Trophoblast cell (in vitro differentiated cells and primary cell): ENCODE measurements at regions not wholly inside any gene's neighbourhood (a gene's known extent, or its start where the extent isn't known, plus 50 kb on each side); places are given as distances from the start of the nearest gene placed in this dataset.

ENCODE experiments used
- DNase-seq, 2 donors: peaks; one replicate each; pipeline ENCODE4 v3.0.0-alpha.2; 2016
- H2AFZ ChIP-seq: 2 replicates; pipeline ENCODE4 v1.6.1; 2013; ENCODE audit warnings: low read length, moderate library complexity, mild to moderate bottlenecking; ENCODE audit not compliant: insufficient read depth, poor library complexity
- H2AK5ac ChIP-seq: 2 replicates; pipeline ENCODE4 v1.6.1; 2013; ENCODE audit warnings: mild to moderate bottlenecking, low read length
- H2BK120ac ChIP-seq: 2 replicates; pipeline ENCODE4 v1.6.1; 2013; ENCODE audit warnings: low read length, mild to moderate bottlenecking, moderate library complexity; ENCODE audit not compliant: insufficient read depth, poor library complexity
- H2BK12ac ChIP-seq: 2 replicates; pipeline ENCODE4 v1.6.1; 2013; ENCODE audit warnings: mild to moderate bottlenecking, low read length, moderate library complexity
- H2BK5ac ChIP-seq: 2 replicates; pipeline ENCODE4 v1.6.1; 2013; ENCODE audit warnings: low read length, low read depth, moderate library complexity, mild to moderate bottlenecking; ENCODE audit not compliant: poor library complexity
- H3K14ac ChIP-seq: 2 replicates; pipeline ENCODE4 v1.6.1; 2013; ENCODE audit warnings: mild to moderate bottlenecking, low read length
- H3K18ac ChIP-seq: 2 replicates; pipeline ENCODE4 v1.6.1; 2013; ENCODE audit warnings: mild to moderate bottlenecking, low read length
- H3K23ac ChIP-seq: 2 replicates; pipeline ENCODE4 v1.6.1; 2013; ENCODE audit warnings: low read length
- H3K27ac ChIP-seq: 2 replicates; pipeline ENCODE4 v1.5.1; 2013; ENCODE audit warnings: low read depth, mild to moderate bottlenecking, inconsistent platforms, low read length, moderate library complexity
- H3K27me3 ChIP-seq: 2 replicates; pipeline ENCODE4 v1.6.1; 2013; ENCODE audit warnings: inconsistent platforms, mild to moderate bottlenecking, low read length, moderate library complexity; ENCODE audit not compliant: insufficient read depth
- H3K36me3 ChIP-seq, 2 experiments: 1 replicate in 1 of 2; 2 replicates in 1 of 2; pipeline ENCODE4 v1.6.1; 2013; ENCODE audit warnings: low read length in 2 of 2, mild to moderate bottlenecking in 2 of 2, moderate library complexity in 1 of 2; ENCODE audit not compliant: insufficient read depth in 2 of 2, control insufficient read depth in 1 of 2
- H3K4ac ChIP-seq: 2 replicates; pipeline ENCODE4 v1.6.1; 2013; ENCODE audit warnings: low read depth, mild to moderate bottlenecking, low read length, moderate library complexity
- H3K4me1 ChIP-seq, 2 experiments: 1 replicate in 1 of 2; 2 replicates in 1 of 2; pipeline ENCODE4 v1.6.1; 2013; ENCODE audit warnings: low read length in 2 of 2, mild to moderate bottlenecking in 2 of 2, moderate library complexity in 1 of 2; ENCODE audit not compliant: insufficient read depth in 2 of 2, control insufficient read depth in 1 of 2
- H3K4me2 ChIP-seq: 2 replicates; pipeline ENCODE4 v1.6.1; 2013; ENCODE audit warnings: inconsistent platforms, mild to moderate bottlenecking, low read length, moderate library complexity
- H3K4me3 ChIP-seq: 2 replicates; pipeline ENCODE4 v1.5.1; 2013; ENCODE audit warnings: mild to moderate bottlenecking, low read depth, low read length, inconsistent platforms
- H3K79me1 ChIP-seq: one replicate; pipeline ENCODE4 v1.6.1; 2013; ENCODE audit warnings: low read length
- H3K79me2 ChIP-seq: 2 replicates; pipeline ENCODE4 v1.6.1; 2013; ENCODE audit warnings: low read length, mild to moderate bottlenecking; ENCODE audit not compliant: control insufficient read depth, insufficient read depth, poor library complexity
- H3K9ac ChIP-seq: 2 replicates; pipeline ENCODE4 v1.6.1; 2013; ENCODE audit warnings: mild to moderate bottlenecking, low read length
- H3K9me3 ChIP-seq: 2 replicates; pipeline ENCODE4 v1.6.1; 2013; ENCODE audit warnings: low read depth, mild to moderate bottlenecking, control low read depth, inconsistent platforms, low read length; ENCODE audit not compliant: insufficient read depth
- H4K12ac ChIP-seq: 2 replicates; pipeline ENCODE4 v1.6.1; 2013; ENCODE audit warnings: low read depth, mild to moderate bottlenecking, low read length, moderate library complexity
- H4K8ac ChIP-seq: 2 replicates; pipeline ENCODE4 v1.6.1; 2013; ENCODE audit warnings: low read depth, mild to moderate bottlenecking, low read length, moderate library complexity
- H4K91ac ChIP-seq: one replicate; pipeline ENCODE4 v1.6.1; 2013; ENCODE audit warnings: low read depth, mild to moderate bottlenecking, low read length, moderate library complexity
- WGBS: extraction: QIAGEN DNeasy Blood & Tissue Kit; methylation state at CpG from one replicate; pipeline ENCODE4 v1.1.7; 2013; ENCODE audit warnings: missing lambda C conversion rate; ENCODE audit not compliant: insufficient read length, insufficient coverage; ENCODE audit errors: extremely low coverage; 5-methylcytosine and 5-hydroxymethylcytosine counted together

DNA sequence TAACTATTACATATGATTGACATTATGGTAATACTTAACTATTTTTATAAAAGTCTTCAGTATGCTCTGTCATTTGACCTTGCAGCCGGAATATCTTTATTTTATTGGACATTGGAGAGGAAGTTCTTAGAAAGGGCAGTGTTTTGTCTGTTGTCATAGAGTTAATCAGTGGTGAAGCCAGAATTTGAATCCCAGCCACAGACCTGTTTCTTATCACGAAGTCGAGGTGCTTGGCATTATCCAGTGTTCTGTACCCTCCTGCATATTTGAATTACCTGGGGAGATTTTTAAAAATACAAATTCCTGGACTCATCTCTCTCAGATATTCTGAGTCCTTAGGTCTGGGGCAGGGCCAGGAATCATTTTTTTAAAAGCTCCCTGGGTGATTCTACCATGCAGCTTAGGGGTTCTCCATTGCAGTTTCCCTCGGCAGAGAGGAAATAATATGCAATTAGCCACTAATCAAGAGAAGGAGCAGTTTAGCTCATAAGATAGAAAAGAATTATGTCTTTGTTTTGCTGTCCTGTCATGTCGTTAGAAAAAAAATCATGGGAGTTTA, 195.6 kb upstream of the CFAP20DC start:
- H2BK120ac ChIP-seq, result no peak overlapping the region
- no peaks in the 10 kb centered on the region for H3K79me2 ChIP-seq
- no peak overlapping the region for H3K14ac ChIP-seq
- peaks cover 0 to 5% of the 10 kb centered on the region in 2 experiments for H3K4me1 ChIP-seq
- no CpG with 5 or more reads among the region's 5 CpGs for WGBS
- no peaks in the 10 kb centered on the region for H3K9me3 ChIP-seq
- H3K36me3 ChIP-seq, result no peaks in the 10 kb centered on the region
- no peak overlapping the region for H3K4me2 ChIP-seq
- no peak overlapping the region for H3K23ac ChIP-seq
- H2AFZ ChIP-seq, result no peak overlapping the region
- no peak overlapping the region for H2AK5ac ChIP-seq
- H3K4me3 ChIP-seq, result no peak overlapping the region
- H2BK12ac ChIP-seq, result no peak overlapping the region
- no peak for DNase-seq
- no peak overlapping the region for H2BK5ac ChIP-seq
- H4K12ac ChIP-seq, result no peak overlapping the region
- H4K8ac ChIP-seq, result no peak overlapping the region
- H3K79me1 ChIP-seq, result no peaks in the 10 kb centered on the region
- no peak overlapping the region for H3K27ac ChIP-seq
- no peak overlapping the region for H4K91ac ChIP-seq
- no peaks in the 10 kb centered on the region for H3K27me3 ChIP-seq
- H3K4ac ChIP-seq, result no peak overlapping the region
- H3K9ac ChIP-seq, result no peak overlapping the region
- H3K18ac ChIP-seq, result no peak overlapping the region

DNA sequence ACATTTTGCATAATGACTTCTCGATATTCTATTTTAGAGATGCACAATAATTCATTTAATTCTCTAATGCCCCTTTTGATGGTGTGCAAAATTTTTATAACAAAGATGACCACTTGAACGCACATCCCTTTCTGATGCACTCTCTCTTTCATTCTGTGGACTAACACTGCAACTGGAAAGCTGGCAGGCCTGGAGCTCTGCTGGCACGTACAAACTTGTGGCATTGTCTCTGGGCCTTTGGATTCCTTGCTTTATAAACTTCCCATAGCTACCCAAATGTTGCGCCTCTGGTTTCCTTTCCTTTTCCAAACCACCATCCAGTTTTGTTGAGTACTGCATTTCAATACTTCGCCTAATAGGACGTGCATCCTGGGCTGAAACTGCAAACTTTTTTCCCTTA, 194.5 kb upstream of the CFAP20DC start:
- WGBS, result 100% methylated on average over 1 of the region's 6 CpGs

DNA sequence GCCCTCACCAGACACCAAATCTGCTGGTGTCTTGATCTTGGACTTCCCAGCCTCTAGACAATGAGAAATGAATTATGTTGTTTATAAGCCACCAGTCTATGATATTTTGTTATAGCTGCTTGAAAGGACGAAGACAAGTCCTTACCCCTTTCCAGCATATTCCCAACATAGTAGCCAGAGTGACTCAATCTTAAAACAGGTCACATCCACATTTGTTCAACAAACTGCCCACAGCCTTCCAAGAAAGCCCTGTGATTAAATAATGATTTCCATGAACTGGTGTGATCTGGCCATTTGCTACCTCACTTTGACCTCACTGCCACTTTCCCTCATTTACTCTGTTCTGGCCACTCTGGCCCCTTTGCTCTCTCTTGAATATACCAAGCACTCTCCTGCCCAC, 193.7 kb upstream of the CFAP20DC start:
- Histone ChIP-seq H3K79me1 (no peaks in the 10 kb centered on the region), H3K9ac (no peak overlapping the region), H2BK12ac (no peak overlapping the region)

More for the DNA sequence above, 194.5 kb upstream of the CFAP20DC start:
- no peak overlapping the region for H3K23ac ChIP-seq
- H2BK120ac ChIP-seq, result no peak overlapping the region
- H3K9me3 ChIP-seq, result no peaks in the 10 kb centered on the region
- no peak overlapping the region for H4K12ac ChIP-seq
- peak overlapping the region; percentile 45 for H4K8ac ChIP-seq
- H3K36me3 ChIP-seq, result no peaks in the 10 kb centered on the region
- no peaks in the 10 kb centered on the region for H3K79me2 ChIP-seq
- H3K27ac ChIP-seq, result no peak overlapping the region
- H3K4me1 ChIP-seq, result peaks cover 0 to 5% of the 10 kb centered on the region in 2 experiments
- no peak overlapping the region for H2BK5ac ChIP-seq
- no peaks in the 10 kb centered on the region for H3K27me3 ChIP-seq
- H3K9ac ChIP-seq, result no peak overlapping the region
- peak overlapping the region; percentile 56 for H2BK12ac ChIP-seq
- no peak overlapping the region for H2AK5ac ChIP-seq
- no peak for DNase-seq
- no peaks in the 10 kb centered on the region for H3K79me1 ChIP-seq
- no peak overlapping the region for H3K14ac ChIP-seq
- no peak overlapping the region for H3K4me2 ChIP-seq
- H3K4ac ChIP-seq, result no peak overlapping the region
- H3K18ac ChIP-seq, result no peak overlapping the region
- H2AFZ ChIP-seq, result no peak overlapping the region
- no peak overlapping the region for H4K91ac ChIP-seq
- no peak overlapping the region for H3K4me3 ChIP-seq

DNA sequence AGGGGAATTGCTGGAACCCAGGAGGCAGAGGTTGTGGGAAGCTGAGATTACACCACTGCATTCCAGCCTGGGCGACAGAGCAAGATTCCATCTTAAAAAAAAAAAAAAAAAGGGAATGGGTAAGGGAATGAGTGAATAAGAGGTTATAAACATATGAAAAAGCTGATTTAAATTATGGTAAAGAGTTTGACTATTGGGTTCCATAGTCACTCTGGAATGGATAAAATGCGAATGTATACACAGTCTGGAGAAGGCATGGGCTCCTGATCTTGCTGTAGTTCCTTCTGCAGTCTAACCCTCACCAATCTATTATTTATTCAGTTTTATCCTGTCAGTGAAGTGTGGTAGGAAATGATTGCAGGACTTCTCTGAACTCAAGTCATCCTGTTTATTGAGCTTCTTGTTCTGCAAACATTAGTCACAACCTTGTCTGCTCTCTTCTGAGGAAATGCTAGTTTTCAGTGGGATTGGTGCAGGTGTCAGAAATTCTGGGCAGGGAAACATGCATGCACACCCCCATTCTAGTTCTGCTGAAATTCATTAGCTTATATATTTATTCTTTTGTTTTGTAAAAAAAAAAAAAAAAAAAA, 190.9 kb upstream of the CFAP20DC start:
- no peak overlapping the region for H3K4ac ChIP-seq
- H2AK5ac ChIP-seq, result no peak overlapping the region
- no peak overlapping the region for H4K91ac ChIP-seq
- H3K36me3 ChIP-seq, result no peaks in the 10 kb centered on the region
- H3K23ac ChIP-seq, result no peak overlapping the region
- no peak overlapping the region for H4K8ac ChIP-seq
- no peaks in the 10 kb centered on the region for H3K4me1 ChIP-seq
- no peaks in the 10 kb centered on the region for H3K79me2 ChIP-seq
- no peak overlapping the region for H3K4me2 ChIP-seq
- H3K14ac ChIP-seq, result no peak overlapping the region
- no peak overlapping the region for H3K27ac ChIP-seq
- no peaks in the 10 kb centered on the region for H3K79me1 ChIP-seq
- no peak overlapping the region for H3K9ac ChIP-seq
- no peaks in the 10 kb centered on the region for H3K9me3 ChIP-seq
- no peak overlapping the region for H2BK120ac ChIP-seq
- no peak for DNase-seq
- no peak overlapping the region for H2AFZ ChIP-seq
- no CpG with 5 or more reads among the region's 2 CpGs for WGBS
- H4K12ac ChIP-seq, result no peak overlapping the region
- H3K18ac ChIP-seq, result no peak overlapping the region
- H2BK5ac ChIP-seq, result no peak overlapping the region
- no peak overlapping the region for H2BK12ac ChIP-seq
- no peaks in the 10 kb centered on the region for H3K27me3 ChIP-seq
- H3K4me3 ChIP-seq, result no peak overlapping the region

More for the DNA sequence above, 193.7 kb upstream of the CFAP20DC start:
- Histone ChIP-seq H2BK5ac (no peak overlapping the region), H3K9me3 (no peaks in the 10 kb centered on the region), H2AK5ac (no peak overlapping the region), H3K4me1 (peaks cover 0 to 5% of the 10 kb centered on the region in 2 experiments), H3K27me3 (no peaks in the 10 kb centered on the region), H3K18ac (no peak overlapping the region), H3K27ac (no peak overlapping the region), H3K4ac (no peak overlapping the region), H2AFZ (no peak overlapping the region), H3K4me2 (no peak overlapping the region), H3K14ac (no peak overlapping the region), H3K79me2 (no peaks in the 10 kb centered on the region), H4K8ac (no peak overlapping the region), H3K36me3 (no peaks in the 10 kb centered on the region), H4K91ac (no peak overlapping the region), H4K12ac (no peak overlapping the region), H3K4me3 (no peak overlapping the region), H3K23ac (no peak overlapping the region), H2BK120ac (no peak overlapping the region)
- no peak for DNase-seq
- no CpG with 5 or more reads among the region's 1 CpG for WGBS
